Trophoblast cell (in vitro differentiated cells and primary cell): ENCODE measurements at regions not wholly inside any gene's neighbourhood (a gene's known extent, or its start where the extent isn't known, plus 50 kb on each side); places are given as distances from the start of the nearest gene placed in this dataset.
A peak's percentile ranks its signal among the peaks of the same experiment; 100 is the strongest.
"Not testable (repeated sequence)": the region's sequence is repeated elsewhere in the genome, so short reads cannot be mapped to it uniquely, and the experiment has no call there.

Source experiments
- DNase-seq, 2 donors: peaks; one replicate each; pipeline ENCODE4 v3.0.0-alpha.2; 2016
- H2AFZ ChIP-seq: 2 replicates; pipeline ENCODE4 v1.6.1; 2013; ENCODE audit warnings: low read length, moderate library complexity, mild to moderate bottlenecking; ENCODE audit not compliant: insufficient read depth, poor library complexity
- H2AK5ac ChIP-seq: 2 replicates; pipeline ENCODE4 v1.6.1; 2013; ENCODE audit warnings: mild to moderate bottlenecking, low read length
- H2BK120ac ChIP-seq: 2 replicates; pipeline ENCODE4 v1.6.1; 2013; ENCODE audit warnings: low read length, mild to moderate bottlenecking, moderate library complexity; ENCODE audit not compliant: insufficient read depth, poor library complexity
- H2BK12ac ChIP-seq: 2 replicates; pipeline ENCODE4 v1.6.1; 2013; ENCODE audit warnings: mild to moderate bottlenecking, low read length, moderate library complexity
- H2BK5ac ChIP-seq: 2 replicates; pipeline ENCODE4 v1.6.1; 2013; ENCODE audit warnings: low read length, low read depth, moderate library complexity, mild to moderate bottlenecking; ENCODE audit not compliant: poor library complexity
- H3K14ac ChIP-seq: 2 replicates; pipeline ENCODE4 v1.6.1; 2013; ENCODE audit warnings: mild to moderate bottlenecking, low read length
- H3K18ac ChIP-seq: 2 replicates; pipeline ENCODE4 v1.6.1; 2013; ENCODE audit warnings: mild to moderate bottlenecking, low read length
- H3K23ac ChIP-seq: 2 replicates; pipeline ENCODE4 v1.6.1; 2013; ENCODE audit warnings: low read length
- H3K27ac ChIP-seq: 2 replicates; pipeline ENCODE4 v1.5.1; 2013; ENCODE audit warnings: low read depth, mild to moderate bottlenecking, inconsistent platforms, low read length, moderate library complexity
- H3K27me3 ChIP-seq: 2 replicates; pipeline ENCODE4 v1.6.1; 2013; ENCODE audit warnings: inconsistent platforms, mild to moderate bottlenecking, low read length, moderate library complexity; ENCODE audit not compliant: insufficient read depth
- H3K36me3 ChIP-seq, 2 experiments: 1 replicate in 1 of 2; 2 replicates in 1 of 2; pipeline ENCODE4 v1.6.1; 2013; ENCODE audit warnings: low read length in 2 of 2, mild to moderate bottlenecking in 2 of 2, moderate library complexity in 1 of 2; ENCODE audit not compliant: insufficient read depth in 2 of 2, control insufficient read depth in 1 of 2
- H3K4ac ChIP-seq: 2 replicates; pipeline ENCODE4 v1.6.1; 2013; ENCODE audit warnings: low read depth, mild to moderate bottlenecking, low read length, moderate library complexity
- H3K4me1 ChIP-seq, 2 experiments: 1 replicate in 1 of 2; 2 replicates in 1 of 2; pipeline ENCODE4 v1.6.1; 2013; ENCODE audit warnings: low read length in 2 of 2, mild to moderate bottlenecking in 2 of 2, moderate library complexity in 1 of 2; ENCODE audit not compliant: insufficient read depth in 2 of 2, control insufficient read depth in 1 of 2
- H3K4me2 ChIP-seq: 2 replicates; pipeline ENCODE4 v1.6.1; 2013; ENCODE audit warnings: inconsistent platforms, mild to moderate bottlenecking, low read length, moderate library complexity
- H3K4me3 ChIP-seq: 2 replicates; pipeline ENCODE4 v1.5.1; 2013; ENCODE audit warnings: mild to moderate bottlenecking, low read depth, low read length, inconsistent platforms
- H3K79me1 ChIP-seq: one replicate; pipeline ENCODE4 v1.6.1; 2013; ENCODE audit warnings: low read length
- H3K79me2 ChIP-seq: 2 replicates; pipeline ENCODE4 v1.6.1; 2013; ENCODE audit warnings: low read length, mild to moderate bottlenecking; ENCODE audit not compliant: control insufficient read depth, insufficient read depth, poor library complexity
- H3K9ac ChIP-seq: 2 replicates; pipeline ENCODE4 v1.6.1; 2013; ENCODE audit warnings: mild to moderate bottlenecking, low read length
- H3K9me3 ChIP-seq: 2 replicates; pipeline ENCODE4 v1.6.1; 2013; ENCODE audit warnings: low read depth, mild to moderate bottlenecking, control low read depth, inconsistent platforms, low read length; ENCODE audit not compliant: insufficient read depth
- H4K12ac ChIP-seq: 2 replicates; pipeline ENCODE4 v1.6.1; 2013; ENCODE audit warnings: low read depth, mild to moderate bottlenecking, low read length, moderate library complexity
- H4K8ac ChIP-seq: 2 replicates; pipeline ENCODE4 v1.6.1; 2013; ENCODE audit warnings: low read depth, mild to moderate bottlenecking, low read length, moderate library complexity
- H4K91ac ChIP-seq: one replicate; pipeline ENCODE4 v1.6.1; 2013; ENCODE audit warnings: low read depth, mild to moderate bottlenecking, low read length, moderate library complexity
- WGBS: extraction: QIAGEN DNeasy Blood & Tissue Kit; methylation state at CpG from one replicate; pipeline ENCODE4 v1.1.7; 2013; ENCODE audit warnings: missing lambda C conversion rate; ENCODE audit not compliant: insufficient read length, insufficient coverage; ENCODE audit errors: extremely low coverage; 5-methylcytosine and 5-hydroxymethylcytosine counted together

DNA sequence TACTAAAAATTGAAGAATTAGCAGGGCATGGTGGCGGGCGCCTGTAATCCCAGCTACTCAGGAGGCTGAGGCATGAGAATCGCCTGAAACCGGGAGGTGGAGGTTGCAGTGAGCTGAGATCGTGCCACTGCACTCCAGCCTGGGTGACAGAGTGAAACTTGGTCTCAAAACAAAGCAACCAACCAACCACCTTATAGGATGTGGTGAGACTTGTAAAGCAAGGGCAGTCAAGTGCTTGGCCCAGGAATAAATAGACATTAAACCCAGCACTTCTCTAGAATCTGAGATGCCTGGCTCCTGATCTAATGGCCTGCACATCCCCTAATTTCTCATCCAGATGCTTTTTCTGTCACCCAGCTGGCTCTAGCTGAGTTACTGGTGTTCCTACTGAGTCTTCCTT is 106.2 kb upstream of the MAP1LC3B2 start:
- H2AK5ac ChIP-seq, H3K36me3 ChIP-seq, H2BK120ac ChIP-seq, H3K23ac ChIP-seq, H4K8ac ChIP-seq, H3K27me3 ChIP-seq, H3K4me2 ChIP-seq, H3K9me3 ChIP-seq, H2BK12ac ChIP-seq, H2BK5ac ChIP-seq, H3K27ac ChIP-seq, H2AFZ ChIP-seq, H3K9ac ChIP-seq, H4K12ac ChIP-seq, DNase-seq, H3K4me3 ChIP-seq, H3K14ac ChIP-seq, H3K4ac ChIP-seq, H3K18ac ChIP-seq, H4K91ac ChIP-seq, H3K79me2 ChIP-seq, H3K79me1 ChIP-seq: not testable (repeated sequence)
- WGBS, result no CpG with 5 or more reads among the region's 5 CpGs
- H3K4me1 ChIP-seq, result peaks cover 9 to 18% of the 10 kb centered on the region in 2 experiments

DNA sequence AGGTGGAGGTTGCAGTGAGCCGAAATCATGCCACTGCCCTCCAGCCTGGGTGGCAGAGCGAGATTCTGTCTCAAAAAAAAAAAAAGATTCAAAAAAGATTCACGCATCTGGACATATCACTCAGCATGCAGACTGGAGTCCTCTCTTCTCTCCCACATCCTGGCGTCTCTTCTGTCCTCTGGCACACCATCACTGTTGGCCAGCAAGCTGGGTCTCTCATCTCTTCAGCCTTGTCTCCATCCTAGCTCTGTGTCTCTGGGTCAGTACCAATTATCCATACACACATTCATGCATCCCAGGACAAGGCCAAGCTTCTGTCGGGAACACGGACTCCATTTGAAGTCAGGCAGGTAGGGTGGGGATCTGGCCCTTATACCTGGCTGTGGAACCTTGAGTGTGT is 105.5 kb upstream of the MAP1LC3B2 start:
- H3K79me1 ChIP-seq, result peaks cover 3% of the 10 kb centered on the region
- no peak overlapping the region for H3K23ac ChIP-seq
- H2AFZ ChIP-seq, result no peak overlapping the region
- no CpG with 5 or more reads among the region's 6 CpGs for WGBS
- peaks cover 1% of the 10 kb centered on the region for H3K9me3 ChIP-seq
- no peak overlapping the region for H3K4me2 ChIP-seq
- H3K14ac ChIP-seq, result no peak overlapping the region
- H2AK5ac ChIP-seq, result no peak overlapping the region
- peaks cover 9 to 18% of the 10 kb centered on the region in 2 experiments for H3K4me1 ChIP-seq
- H2BK120ac ChIP-seq, result no peak overlapping the region
- H3K4ac ChIP-seq, result no peak overlapping the region
- no peak overlapping the region for H2BK12ac ChIP-seq
- no peak overlapping the region for H2BK5ac ChIP-seq
- H3K9ac ChIP-seq, result no peak overlapping the region
- H3K18ac ChIP-seq, result no peak overlapping the region
- no peak overlapping the region for H3K27ac ChIP-seq
- no peak overlapping the region for H4K91ac ChIP-seq
- H4K8ac ChIP-seq, result no peak overlapping the region
- H3K27me3 ChIP-seq, result no peaks in the 10 kb centered on the region
- no peaks in the 10 kb centered on the region for H3K36me3 ChIP-seq
- no peaks in the 10 kb centered on the region for H3K79me2 ChIP-seq
- H4K12ac ChIP-seq, result no peak overlapping the region
- no peak for DNase-seq
- no peak overlapping the region for H3K4me3 ChIP-seq

DNA sequence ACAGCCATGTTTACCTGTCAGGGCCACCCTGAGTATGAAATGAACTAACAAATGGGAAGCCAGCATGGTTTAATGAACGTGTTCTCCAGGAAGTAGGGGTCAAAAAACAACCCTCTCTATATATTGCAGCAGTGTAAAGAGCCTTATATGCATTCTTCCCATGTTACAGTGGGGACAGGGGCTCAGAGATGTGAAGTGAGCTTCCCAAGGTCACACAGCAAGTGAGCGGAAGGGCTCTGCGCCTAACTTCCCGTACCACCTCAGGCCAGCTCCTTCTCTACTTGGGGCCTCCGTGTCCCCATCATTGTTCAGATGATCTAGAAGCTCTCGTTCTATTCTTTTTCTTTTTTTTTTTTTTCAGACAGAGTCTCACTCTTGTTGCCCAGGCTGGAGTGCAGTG is 105.1 kb upstream of the MAP1LC3B2 start:
- peaks cover 9 to 18% of the 10 kb centered on the region in 2 experiments for H3K4me1 ChIP-seq
- H2BK120ac ChIP-seq, result no peak overlapping the region
- H3K79me1 ChIP-seq, result peaks cover 3% of the 10 kb centered on the region
- no peak overlapping the region for H4K12ac ChIP-seq
- no peak overlapping the region for H3K23ac ChIP-seq
- H3K79me2 ChIP-seq, result no peaks in the 10 kb centered on the region
- no peak overlapping the region for H3K27ac ChIP-seq
- H4K8ac ChIP-seq, result no peak overlapping the region
- no peaks in the 10 kb centered on the region for H3K36me3 ChIP-seq
- H3K4me2 ChIP-seq, result no peak overlapping the region
- no peak overlapping the region for H3K4me3 ChIP-seq
- WGBS, result no CpG with 5 or more reads among the region's 6 CpGs
- no peak overlapping the region for H4K91ac ChIP-seq
- no peak overlapping the region for H2BK12ac ChIP-seq
- no peak overlapping the region for H3K9ac ChIP-seq
- H3K9me3 ChIP-seq, result no peaks in the 10 kb centered on the region
- H3K27me3 ChIP-seq, result no peaks in the 10 kb centered on the region
- H3K4ac ChIP-seq, result no peak overlapping the region
- no peak overlapping the region for H2BK5ac ChIP-seq
- H3K18ac ChIP-seq, result no peak overlapping the region
- no peak overlapping the region for H2AFZ ChIP-seq
- DNase-seq, result no peak
- no peak overlapping the region for H3K14ac ChIP-seq
- no peak overlapping the region for H2AK5ac ChIP-seq

DNA sequence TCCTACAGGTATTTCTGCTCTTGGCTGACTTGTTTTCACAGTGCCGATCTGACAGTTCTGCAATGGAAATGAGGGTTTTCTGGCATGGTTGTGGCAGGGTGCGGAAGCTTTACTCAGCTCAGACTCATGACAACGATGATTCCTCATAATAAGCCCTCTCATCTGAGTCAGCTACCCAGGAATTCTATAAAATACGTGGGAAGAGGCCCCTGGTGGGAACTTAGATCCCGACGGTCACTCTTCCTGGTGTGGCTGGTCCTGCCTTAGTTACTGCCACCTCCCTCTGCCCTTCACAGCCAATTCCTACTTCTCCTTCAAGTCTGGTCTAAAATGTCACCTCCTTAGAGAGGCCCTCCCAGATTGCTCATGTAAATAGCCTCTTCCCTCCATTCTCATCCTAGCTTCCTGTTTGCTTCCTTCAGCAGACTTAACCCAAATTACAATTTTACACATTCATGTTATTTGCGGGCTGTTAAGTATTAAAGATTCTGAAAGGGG is 104.2 kb upstream of the MAP1LC3B2 start:
- Histone ChIP-seq H3K4me1 (peaks cover 9 to 18% of the 10 kb centered on the region in 2 experiments), H4K91ac (no peak overlapping the region), H3K27ac (no peak overlapping the region), H3K23ac (no peak overlapping the region), H2BK120ac (no peak overlapping the region), H2BK12ac (no peak overlapping the region), H2AFZ (no peak overlapping the region), H3K4ac (no peak overlapping the region), H2BK5ac (no peak overlapping the region), H3K79me2 (no peaks in the 10 kb centered on the region), H4K8ac (no peak overlapping the region), H2AK5ac (no peak overlapping the region), H3K4me3 (no peak overlapping the region), H3K36me3 (no peaks in the 10 kb centered on the region), H3K9ac (no peak overlapping the region), H3K18ac (no peak overlapping the region), H3K9me3 (no peaks in the 10 kb centered on the region), H3K4me2 (no peak overlapping the region), H3K14ac (no peak overlapping the region), H4K12ac (no peak overlapping the region), H3K79me1 (peaks cover 3% of the 10 kb centered on the region), H3K27me3 (no peaks in the 10 kb centered on the region)
- peak; percentile 81 to 83 for DNase-seq
- WGBS, result no CpG with 5 or more reads among the region's 7 CpGs
